ENCODE measurements at regions not wholly inside any gene's neighbourhood (a gene's known extent, or its start where the extent isn't known, plus 50 kb on each side); places are given as distances from the start of the nearest gene placed in this dataset.

- POLR2A ChIA-PET = no interaction called here
- Histone ChIP-seq H3K4me3 (ENCODE audit: low read depth, low read length) (no peak overlapping the region), H3K27me3 (ENCODE audit: control insufficient read depth, insufficient read depth, low read length) (no peaks in the 10 kb centered on the region), H3K36me3 (ENCODE audit: control insufficient read depth, insufficient read depth, low read length) (no peaks in the 10 kb centered on the region)
- DNase-seq (ENCODE audit: low read depth) = no peak
- CTCF ChIA-PET = no interaction called here
- no peak for TF ChIP-seq CTCF (IDR thresholded peaks at IDR 0.05; ENCODE audit: insufficient read depth, low read depth, low read length)
Observed at GRCh38 chr16:7004266-7004665, 328.4 kb upstream of the RBFOX1 start.

GRCh38 chr16:6993544-6993943, 339.1 kb upstream of the RBFOX1 start:
- no peak for DNase-seq (ENCODE audit: low read depth)
- POLR2A ChIA-PET = no interaction called here
- H3K36me3 ChIP-seq (ENCODE audit: control insufficient read depth, insufficient read depth, low read length) = no peaks in the 10 kb centered on the region
- no peaks in the 10 kb centered on the region for H3K27me3 ChIP-seq (ENCODE audit: control insufficient read depth, insufficient read depth, low read length)
- H3K4me3 ChIP-seq (ENCODE audit: low read depth, low read length) = no peak overlapping the region
- CTCF ChIA-PET = no interaction called here
- TF ChIP-seq CTCF (IDR thresholded peaks at IDR 0.05; ENCODE audit: insufficient read depth, low read depth, low read length) = no peak

- TF ChIP-seq CTCF (IDR thresholded peaks at IDR 0.05; ENCODE audit: insufficient read depth, low read depth, low read length) = no peak
- no peaks in the 10 kb centered on the region for H3K27me3 ChIP-seq (ENCODE audit: control insufficient read depth, insufficient read depth, low read length)
- H3K4me3 ChIP-seq (ENCODE audit: low read depth, low read length) = no peak overlapping the region
- no peaks in the 10 kb centered on the region for H3K36me3 ChIP-seq (ENCODE audit: control insufficient read depth, insufficient read depth, low read length)
- ChIA-PET POLR2A (no interaction called here), CTCF (no interaction called here)
- DNase-seq (ENCODE audit: low read depth) = no peak
Observed at GRCh38 chr16:6988846-6989245, 343.8 kb upstream of the RBFOX1 start.

DNA sequence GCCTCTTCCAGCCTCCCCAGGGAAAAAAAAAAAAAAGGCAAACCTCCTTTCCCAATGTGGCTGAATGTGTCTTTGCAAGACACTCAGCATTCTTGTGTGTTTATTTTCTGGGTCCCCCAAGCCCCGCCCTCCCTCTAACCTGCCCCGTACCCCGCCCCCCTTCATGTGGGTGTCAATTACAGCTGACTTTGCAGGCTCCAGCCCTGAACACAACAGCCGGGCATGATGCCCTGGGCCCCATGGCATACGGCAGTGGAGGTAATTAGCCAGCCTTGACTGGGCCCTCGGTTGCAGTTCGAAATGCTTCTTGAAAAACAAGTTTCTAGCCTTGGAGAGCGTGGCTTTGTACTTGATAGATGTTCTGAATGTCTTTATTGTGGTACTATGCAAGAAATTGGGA, 354.7 kb upstream of the RBFOX1 start:
- CTCF ChIA-PET = no interaction called here
- TF ChIP-seq CTCF (IDR thresholded peaks at IDR 0.05; ENCODE audit: insufficient read depth, low read depth, low read length) = no peak
- Histone ChIP-seq H3K4me3 (ENCODE audit: low read depth, low read length) (no peak overlapping the region), H3K36me3 (ENCODE audit: control insufficient read depth, insufficient read depth, low read length) (no peaks in the 10 kb centered on the region), H3K27me3 (ENCODE audit: control insufficient read depth, insufficient read depth, low read length) (no peaks in the 10 kb centered on the region)
- DNase-seq (ENCODE audit: low read depth) = no peak
- POLR2A ChIA-PET = no interaction called here

DNA sequence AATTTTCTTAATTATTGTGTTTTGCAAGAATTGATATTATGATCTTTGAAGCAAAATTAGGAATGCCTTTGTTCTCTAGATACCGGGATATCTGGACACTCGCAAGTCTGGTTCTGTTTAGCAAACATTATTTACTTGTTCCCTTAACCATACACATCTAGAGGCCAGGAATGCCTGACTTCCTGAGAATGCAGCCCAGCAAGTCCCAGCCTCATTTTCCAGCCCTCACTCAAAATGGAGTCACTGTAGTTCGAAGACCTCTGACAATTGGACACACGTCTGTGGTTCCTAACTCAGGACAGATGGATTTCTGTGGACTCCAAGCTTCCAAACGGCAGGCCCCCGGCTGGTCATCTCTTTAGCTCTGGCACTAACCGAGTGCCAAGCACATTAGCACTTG, 355.4 kb upstream of the RBFOX1 start:
- ChIA-PET POLR2A (no interaction called here), CTCF (no interaction called here)
- no peak overlapping the region for H3K4me3 ChIP-seq (ENCODE audit: low read depth, low read length)
- H3K36me3 ChIP-seq (ENCODE audit: control insufficient read depth, insufficient read depth, low read length) = no peaks in the 10 kb centered on the region
- H3K27me3 ChIP-seq (ENCODE audit: control insufficient read depth, insufficient read depth, low read length) = no peaks in the 10 kb centered on the region
- TF ChIP-seq CTCF (IDR thresholded peaks at IDR 0.05; ENCODE audit: insufficient read depth, low read depth, low read length) = no peak
- no peak for DNase-seq (ENCODE audit: low read depth)
